GM12891 (cell line): ENCODE measurements at regions not wholly inside any gene's neighbourhood (a gene's known extent, or its start where the extent isn't known, plus 50 kb on each side); places are given as distances from the start of the nearest gene placed in this dataset.

Source experiments
- POLR2A ChIP-seq: IDR thresholded peaks from 2 replicates; pipeline ENCODE4 v1.6.1; 2011; ENCODE audit warnings: low read depth, low read length, control low read depth
- TAF1 ChIP-seq: IDR thresholded peaks from 2 replicates; pipeline ENCODE4 v1.6.1; 2011; ENCODE audit warnings: low read depth, low read length, control low read depth

GRCh38 chr11:11217289-11217928 lies 135.6 kb downstream of the CSNK2A3 start:
- no peak for TF ChIP-seq POLR2A
- TF ChIP-seq TAF1: no peak
